H9 (cell line): ENCODE measurements at regions not wholly inside any gene's neighbourhood (a gene's known extent, or its start where the extent isn't known, plus 50 kb on each side); places are given as distances from the start of the nearest gene placed in this dataset.

Experiments used
- DNase-seq: peaks from one replicate; pipeline ENCODE4 v3.0.0-alpha.2; 2017
- H2AFZ ChIP-seq: one replicate; pipeline ENCODE4 v1.6.1; 2013; ENCODE audit warnings: mild to moderate bottlenecking, low read length, control low read depth, moderate library complexity
- H2AK5ac ChIP-seq: 2 replicates; pipeline ENCODE4 v1.6.1; 2013; ENCODE audit warnings: low read length, control low read depth, mixed read lengths; ENCODE audit not compliant: insufficient read length
- H2BK120ac ChIP-seq: one replicate; pipeline ENCODE4 v1.6.1; 2013; ENCODE audit warnings: low read depth, mild to moderate bottlenecking, low read length, control low read depth, inconsistent platforms; ENCODE audit not compliant: poor library complexity, severe bottlenecking
- H2BK12ac ChIP-seq: 2 replicates; pipeline ENCODE4 v1.6.1; 2013; ENCODE audit warnings: low read length, control low read depth, mixed read lengths, low read depth; ENCODE audit not compliant: insufficient read length
- H2BK15ac ChIP-seq: 2 replicates; pipeline ENCODE4 v1.6.1; 2013; ENCODE audit warnings: low read depth, low read length, control low read depth
- H2BK20ac ChIP-seq: one replicate; pipeline ENCODE4 v1.6.1; 2013; ENCODE audit warnings: low read depth, mild to moderate bottlenecking, low read length, control low read depth, inconsistent platforms; ENCODE audit not compliant: poor library complexity, severe bottlenecking
- H2BK5ac ChIP-seq: 2 replicates; pipeline ENCODE4 v1.6.1; 2013; ENCODE audit warnings: low read length, control low read depth, mixed read lengths; ENCODE audit not compliant: insufficient read length
- H3K14ac ChIP-seq: 2 replicates; pipeline ENCODE4 v1.6.1; 2013; ENCODE audit warnings: low read length, control low read depth; ENCODE audit not compliant: insufficient read depth
- H3K18ac ChIP-seq: 2 replicates; pipeline ENCODE4 v1.6.1; 2013; ENCODE audit warnings: low read depth, mild to moderate bottlenecking, mixed read lengths, low read length, control low read depth; ENCODE audit not compliant: insufficient read length
- H3K23ac ChIP-seq: 2 replicates; pipeline ENCODE4 v1.6.1; 2013; ENCODE audit warnings: low read length, control low read depth, mixed read lengths, low read depth; ENCODE audit not compliant: insufficient read length
- H3K23me2 ChIP-seq: 2 replicates; pipeline ENCODE4 v1.6.1; 2013; ENCODE audit warnings: low read depth, mild to moderate bottlenecking, mixed read lengths, low read length, control low read depth; ENCODE audit not compliant: insufficient read length, poor library complexity, severe bottlenecking
- H3K27ac ChIP-seq: 2 replicates; pipeline ENCODE4 v1.5.1; 2013; ENCODE audit warnings: low read length, control low read depth, mixed read lengths, low read depth; ENCODE audit not compliant: insufficient read length
- H3K27me3 ChIP-seq: 2 replicates; pipeline ENCODE4 v1.6.1; 2013; ENCODE audit warnings: low read length, control low read depth, inconsistent platforms; ENCODE audit not compliant: insufficient read depth
- H3K4ac ChIP-seq: 2 replicates; pipeline ENCODE4 v1.6.1; 2013; ENCODE audit warnings: low read depth, mild to moderate bottlenecking, control low read depth, inconsistent platforms, low read length, moderate library complexity
- H3K4me1 ChIP-seq: 2 replicates; pipeline ENCODE4 v1.6.1; 2013; ENCODE audit warnings: low read length, control low read depth, inconsistent platforms; ENCODE audit not compliant: insufficient read depth
- H3K4me2 ChIP-seq: 2 replicates; pipeline ENCODE4 v1.6.1; 2013; ENCODE audit warnings: low read length, control low read depth, mixed read lengths; ENCODE audit not compliant: insufficient read length, insufficient read depth
- H3K56ac ChIP-seq: 2 replicates; pipeline ENCODE4 v1.6.1; 2013; ENCODE audit warnings: low read depth, mild to moderate bottlenecking, mixed read lengths, low read length, control low read depth; ENCODE audit not compliant: insufficient read length
- H3K79me1 ChIP-seq: 2 replicates; pipeline ENCODE4 v1.6.1; 2013; ENCODE audit warnings: low read depth, mild to moderate bottlenecking, moderate library complexity, low read length, control low read depth, inconsistent platforms; ENCODE audit not compliant: insufficient read depth, poor library complexity, severe bottlenecking
- H3K79me2 ChIP-seq: 2 replicates; pipeline ENCODE4 v1.6.1; 2013; ENCODE audit warnings: low read length, control low read depth, inconsistent platforms; ENCODE audit not compliant: insufficient read depth
- H3K9ac ChIP-seq: 2 replicates; pipeline ENCODE4 v1.6.1; 2013; ENCODE audit warnings: low read length, control low read depth, mixed read lengths; ENCODE audit not compliant: insufficient read length; ENCODE audit errors: extremely low read depth
- H3K9me3 ChIP-seq: one replicate; pipeline ENCODE4 v1.6.1; 2013; ENCODE audit warnings: low read depth, low read length, inconsistent platforms; ENCODE audit not compliant: control insufficient read depth
- H3T11ph ChIP-seq: one replicate; pipeline ENCODE4 v1.6.1; 2013; ENCODE audit warnings: mild to moderate bottlenecking, low read length, control low read depth, inconsistent platforms
- H4K20me1 ChIP-seq: one replicate; pipeline ENCODE4 v1.6.1; 2013; ENCODE audit not compliant: control insufficient read depth, insufficient read length, insufficient read depth
- H4K5ac ChIP-seq: 2 replicates; pipeline ENCODE4 v1.6.1; 2013; ENCODE audit warnings: low read depth, mild to moderate bottlenecking, mixed read lengths, low read length, control low read depth; ENCODE audit not compliant: insufficient read length
- H4K8ac ChIP-seq: replicated peaks from 2 replicates; pipeline ENCODE4 v1.6.1; 2013; ENCODE audit warnings: low read length, control low read depth, mixed read lengths, low read depth; ENCODE audit not compliant: insufficient read length
- H4K91ac ChIP-seq: 2 replicates; pipeline ENCODE4 v1.6.1; 2013; ENCODE audit warnings: low read depth, mild to moderate bottlenecking, moderate library complexity, mixed read lengths, low read length, control low read depth; ENCODE audit not compliant: insufficient read length
- H3K27ac Mint-ChIP-seq, 3 experiments: 2 replicates in 2 of 3; 3 replicates in 1 of 3; pipeline ENCODE4 v1.8.0; 2020 to 2021; ENCODE audit warnings: mixed read lengths in 3 of 3, mild to moderate bottlenecking in 1 of 3, moderate library complexity in 1 of 3
- H3K27me3 Mint-ChIP-seq: 2 replicates; pipeline ENCODE4 v1.8.0; 2021; ENCODE audit warnings: low read depth, mild to moderate bottlenecking, moderate library complexity, mixed read lengths
- H3K36me3 Mint-ChIP-seq, 3 experiments: 2 replicates in 2 of 3; 3 replicates in 1 of 3; pipeline ENCODE4 v1.8.0; 2020 to 2021; ENCODE audit warnings: low read depth in 3 of 3, mixed read lengths in 3 of 3; ENCODE audit not compliant: insufficient read depth in 1 of 3
- H3K4me1 Mint-ChIP-seq, 2 experiments: 2 replicates each; pipeline ENCODE4 v1.8.0; 2020; ENCODE audit warnings: mixed read lengths in 2 of 2
- H3K4me3 Mint-ChIP-seq, 2 experiments: 2 replicates in 1 of 2; 3 replicates in 1 of 2; pipeline ENCODE4 v1.8.0; 2020 to 2021; ENCODE audit warnings: mild to moderate bottlenecking in 2 of 2, mixed read lengths in 2 of 2, moderate library complexity in 1 of 2
- H3K9me3 Mint-ChIP-seq, 2 experiments: 2 replicates in 1 of 2; 3 replicates in 1 of 2; pipeline ENCODE4 v1.8.0; 2020; ENCODE audit warnings: mild to moderate bottlenecking in 2 of 2, mixed read lengths in 2 of 2, moderate library complexity in 1 of 2
- WGBS: extraction: QIAGEN DNeasy Blood & Tissue Kit; methylation state at CpG from one replicate; pipeline ENCODE4 v1.1.7; 2013; ENCODE audit warnings: missing lambda C conversion rate, low lambda C conversion rate, mixed read lengths; ENCODE audit not compliant: insufficient read length; ENCODE audit errors: extremely low coverage; 5-methylcytosine and 5-hydroxymethylcytosine counted together
- TF ChIP-seq, protein P1 (sequence below): fragments of 200-600 bp; sonication (generic); conservative IDR thresholded peaks from 3 replicates; pipeline ENCODE4 v1.8.0; 2021; ENCODE audit warnings: antibody characterized with exemption, mild to moderate bottlenecking

DNA sequence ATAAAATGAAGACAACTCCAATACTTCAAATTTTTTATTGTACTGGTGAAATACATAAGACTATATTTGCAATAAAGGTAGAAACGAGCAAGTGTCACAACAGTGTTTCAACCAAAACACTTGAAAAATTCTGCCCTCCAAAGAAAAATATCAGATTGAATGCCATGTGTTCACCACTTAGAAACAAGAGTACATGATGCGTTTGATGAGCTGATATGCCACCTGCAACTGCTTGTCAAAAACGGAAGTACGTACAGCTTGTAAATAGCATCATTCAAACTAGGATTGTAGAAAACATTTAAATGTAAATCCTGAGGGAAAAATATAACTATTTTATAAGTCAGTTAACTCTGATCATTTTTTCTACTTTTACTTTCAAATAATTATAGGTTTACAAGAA is 276.1 kb downstream of the ANTXR2 start:
- WGBS = no CpG with 5 or more reads among the region's 4 CpGs
- H2BK12ac ChIP-seq = no peak overlapping the region
- H2BK15ac ChIP-seq = no peak overlapping the region
- no peaks in the 10 kb centered on the region for H3K79me2 ChIP-seq
- H3K14ac ChIP-seq = no peak overlapping the region
- no peak overlapping the region for H3K27ac ChIP-seq
- TF ChIP-seq, protein P1, sequence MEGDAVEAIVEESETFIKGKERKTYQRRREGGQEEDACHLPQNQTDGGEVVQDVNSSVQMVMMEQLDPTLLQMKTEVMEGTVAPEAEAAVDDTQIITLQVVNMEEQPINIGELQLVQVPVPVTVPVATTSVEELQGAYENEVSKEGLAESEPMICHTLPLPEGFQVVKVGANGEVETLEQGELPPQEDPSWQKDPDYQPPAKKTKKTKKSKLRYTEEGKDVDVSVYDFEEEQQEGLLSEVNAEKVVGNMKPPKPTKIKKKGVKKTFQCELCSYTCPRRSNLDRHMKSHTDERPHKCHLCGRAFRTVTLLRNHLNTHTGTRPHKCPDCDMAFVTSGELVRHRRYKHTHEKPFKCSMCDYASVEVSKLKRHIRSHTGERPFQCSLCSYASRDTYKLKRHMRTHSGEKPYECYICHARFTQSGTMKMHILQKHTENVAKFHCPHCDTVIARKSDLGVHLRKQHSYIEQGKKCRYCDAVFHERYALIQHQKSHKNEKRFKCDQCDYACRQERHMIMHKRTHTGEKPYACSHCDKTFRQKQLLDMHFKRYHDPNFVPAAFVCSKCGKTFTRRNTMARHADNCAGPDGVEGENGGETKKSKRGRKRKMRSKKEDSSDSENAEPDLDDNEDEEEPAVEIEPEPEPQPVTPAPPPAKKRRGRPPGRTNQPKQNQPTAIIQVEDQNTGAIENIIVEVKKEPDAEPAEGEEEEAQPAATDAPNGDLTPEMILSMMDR = no peak
- H4K20me1 ChIP-seq = no peaks in the 10 kb centered on the region
- H3K9me3 Mint-ChIP-seq = peaks cover 14 to 20% of the 10 kb centered on the region in 2 experiments; a peak in 4 of 5 replicates
- no peak overlapping the region for H3T11ph ChIP-seq
- H3K27ac Mint-ChIP-seq = no peak overlapping the region
- no peak overlapping the region for H4K5ac ChIP-seq
- H4K8ac ChIP-seq = no peak overlapping the region
- no peak overlapping the region for H2AK5ac ChIP-seq
- no peak overlapping the region for H3K4me3 Mint-ChIP-seq
- no peak overlapping the region for H3K18ac ChIP-seq
- no peak overlapping the region for H4K91ac ChIP-seq
- H2BK20ac ChIP-seq = no peak overlapping the region
- H3K36me3 Mint-ChIP-seq = peaks cover 0 to 4% (median 0%) of the 10 kb centered on the region in 3 experiments; a peak in 3 of 7 replicates
- H3K4ac ChIP-seq = no peak overlapping the region
- H2BK5ac ChIP-seq = no peak overlapping the region
- no peak overlapping the region for H3K23ac ChIP-seq
- H3K4me2 ChIP-seq = no peak overlapping the region
- peaks cover 3% of the 10 kb centered on the region in 2 experiments; a peak in 2 of 4 replicates for H3K4me1 Mint-ChIP-seq
- H3K27me3 Mint-ChIP-seq = no peaks in the 10 kb centered on the region
- H3K23me2 ChIP-seq = no peaks in the 10 kb centered on the region
- H3K9ac ChIP-seq = no peak overlapping the region
- no peaks in the 10 kb centered on the region for H3K27me3 ChIP-seq
- no peak overlapping the region for H3K56ac ChIP-seq
- no peak for DNase-seq
- H3K79me1 ChIP-seq = no peaks in the 10 kb centered on the region
- H3K4me1 ChIP-seq = no peaks in the 10 kb centered on the region
- H2BK120ac ChIP-seq = no peak overlapping the region
- H3K9me3 ChIP-seq = no peaks in the 10 kb centered on the region
- no peak overlapping the region for H2AFZ ChIP-seq
